WERI-Rb-1 (cell line): ENCODE measurements at regions not wholly inside any gene's neighbourhood (a gene's known extent, or its start where the extent isn't known, plus 50 kb on each side); places are given as distances from the start of the nearest gene placed in this dataset.

Experiments used
- DNase-seq: peaks from one replicate; pipeline ENCODE4 v3.0.0-alpha.2; 2020
- H3K27ac ChIP-seq: fragments of 250-450 bp; sonication (Bioruptor Pico); 2 replicates; pipeline ENCODE4 v1.5.1; 2020; ENCODE audit warnings: mild to moderate bottlenecking, moderate library complexity
- H3K27me3 ChIP-seq: fragments of 250-450 bp; sonication (Bioruptor Pico); 2 replicates; pipeline ENCODE4 v1.5.1; 2021; ENCODE audit warnings: mild to moderate bottlenecking, low read depth, moderate library complexity; ENCODE audit not compliant: insufficient read depth, severe bottlenecking
- H3K36me3 ChIP-seq: fragments of 250-450 bp; sonication (Bioruptor Pico); 2 replicates; pipeline ENCODE4 v1.5.1; 2020; ENCODE audit warnings: mild to moderate bottlenecking, moderate library complexity
- H3K4me3 ChIP-seq: 2 replicates; pipeline ENCODE4 v1.5.1; 2011; ENCODE audit warnings: low read depth, mild to moderate bottlenecking, control low read depth, low read length
- H3K9me3 ChIP-seq: fragments of 250-450 bp; sonication (Bioruptor Pico); 2 replicates; pipeline ENCODE4 v1.5.1; 2021; ENCODE audit warnings: mild to moderate bottlenecking, moderate library complexity; ENCODE audit not compliant: severe bottlenecking
- CTCF ChIP-seq: IDR thresholded peaks from 2 replicates; pipeline ENCODE4 v1.5.1; 2011; ENCODE audit warnings: low read depth, mild to moderate bottlenecking, control low read depth, inconsistent platforms, low read length

- no peak for TF ChIP-seq CTCF
- Histone ChIP-seq H3K4me3 (no peak overlapping the region), H3K27ac (no peak overlapping the region), H3K9me3 (no peaks in the 10 kb centered on the region), H3K36me3 (no peaks in the 10 kb centered on the region), H3K27me3 (no peaks in the 10 kb centered on the region)
- no peak for DNase-seq
These were observed 487.8 kb downstream of the BUD13 start for GRCh38 chr11:116285026-116285425.

DNA sequence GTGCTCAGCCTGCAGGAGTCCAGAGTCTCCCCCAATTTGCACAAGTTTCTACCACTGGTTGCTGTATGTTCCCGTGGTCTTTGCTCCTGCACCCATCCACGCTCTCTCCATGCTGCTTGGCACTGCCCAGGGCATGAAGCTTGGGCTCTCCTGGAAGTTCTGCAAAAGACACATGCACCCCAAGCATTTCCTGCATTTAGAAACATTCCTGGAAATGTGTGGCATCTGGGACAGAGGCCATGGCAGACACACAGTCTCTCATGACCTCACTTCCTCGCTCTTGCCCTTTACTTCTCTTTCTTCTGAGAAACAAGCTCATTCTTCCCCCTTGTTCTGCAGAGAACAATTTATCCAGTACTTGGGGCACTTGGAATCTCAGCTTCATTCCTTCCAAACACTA, 489.5 kb downstream of the BUD13 start:
- Histone ChIP-seq H3K4me3 (no peak overlapping the region), H3K27ac (no peak overlapping the region), H3K27me3 (no peaks in the 10 kb centered on the region), H3K9me3 (no peaks in the 10 kb centered on the region), H3K36me3 (no peaks in the 10 kb centered on the region)
- no peak for TF ChIP-seq CTCF
- no peak for DNase-seq

GRCh38 chr11:116282481-116282880, 490.3 kb downstream of the BUD13 start:
- Histone ChIP-seq H3K9me3 (no peaks in the 10 kb centered on the region), H3K4me3 (no peak overlapping the region), H3K27me3 (no peaks in the 10 kb centered on the region), H3K36me3 (no peaks in the 10 kb centered on the region), H3K27ac (no peak overlapping the region)
- no peak for DNase-seq
- no peak for TF ChIP-seq CTCF

- H3K36me3 ChIP-seq: no peaks in the 10 kb centered on the region
- no peak overlapping the region for H3K27ac ChIP-seq
- no peaks in the 10 kb centered on the region for H3K9me3 ChIP-seq
- H3K27me3 ChIP-seq: no peaks in the 10 kb centered on the region
- no peak for DNase-seq
- H3K4me3 ChIP-seq: no peak overlapping the region
- no peak; the same call in 1 of the 2 replicates for TF ChIP-seq CTCF
These were observed 491.3 kb downstream of the BUD13 start for GRCh38 chr11:116281173-116282160.

DNA sequence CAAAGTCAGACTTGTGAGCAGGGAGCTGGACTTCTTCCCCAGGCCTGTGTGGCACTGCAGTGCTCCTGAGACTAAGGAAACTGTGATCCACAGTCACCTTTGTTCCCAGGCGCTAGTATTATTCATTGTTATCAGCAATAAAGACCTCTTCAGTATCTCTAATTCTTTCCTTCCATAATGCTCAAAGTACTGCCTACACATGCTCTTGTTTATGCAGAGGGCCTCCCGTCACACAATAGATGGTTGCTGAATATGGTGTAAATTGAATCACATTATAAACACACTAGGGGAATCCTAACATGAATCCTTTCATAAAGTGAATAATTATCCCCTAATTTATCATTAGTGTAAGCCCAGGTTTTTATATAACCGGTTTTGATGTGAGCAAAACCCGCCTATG, 493.3 kb downstream of the BUD13 start:
- H3K36me3 ChIP-seq: no peaks in the 10 kb centered on the region
- no peaks in the 10 kb centered on the region for H3K9me3 ChIP-seq
- no peak overlapping the region for H3K4me3 ChIP-seq
- TF ChIP-seq CTCF: no peak
- DNase-seq: no peak
- no peak overlapping the region for H3K27ac ChIP-seq
- H3K27me3 ChIP-seq: no peaks in the 10 kb centered on the region
